Endodermal cell (in vitro differentiated cells): ENCODE measurements at regions not wholly inside any gene's neighbourhood (a gene's known extent, or its start where the extent isn't known, plus 50 kb on each side); places are given as distances from the start of the nearest gene placed in this dataset.

Experiments
- DNase-seq: peaks from one replicate; pipeline ENCODE4 v3.0.0-alpha.2; 2017
- H3K27ac ChIP-seq: 2 replicates; pipeline ENCODE4 v1.5.1; 2013; ENCODE audit warnings: mild to moderate bottlenecking, low read depth, low read length, moderate library complexity
- H3K27me3 ChIP-seq: 2 replicates; pipeline ENCODE4 v1.6.1; 2013; ENCODE audit warnings: mild to moderate bottlenecking, low read length, moderate library complexity; ENCODE audit not compliant: insufficient read depth, control insufficient read depth, poor library complexity, severe bottlenecking
- H3K36me3 ChIP-seq: 2 replicates; pipeline ENCODE4 v1.7.0; 2013; ENCODE audit warnings: mild to moderate bottlenecking, low read length, moderate library complexity; ENCODE audit not compliant: control insufficient read depth, insufficient read depth
- H3K4me1 ChIP-seq: one replicate; pipeline ENCODE4 v1.7.0; 2013; ENCODE audit warnings: low read length; ENCODE audit not compliant: control insufficient read depth, insufficient read depth
- H3K4me3 ChIP-seq: 2 replicates; pipeline ENCODE4 v1.5.1; 2013; ENCODE audit warnings: mild to moderate bottlenecking, low read length, moderate library complexity
- H3K9ac ChIP-seq: 2 replicates; pipeline ENCODE4 v1.6.1; 2013; ENCODE audit warnings: mild to moderate bottlenecking, low read length, moderate library complexity; ENCODE audit not compliant: poor library complexity, severe bottlenecking; ENCODE audit errors: extremely low read depth
- H3K9me3 ChIP-seq: 2 replicates; pipeline ENCODE4 v1.6.1; 2013; ENCODE audit warnings: mild to moderate bottlenecking, low read length, moderate library complexity; ENCODE audit not compliant: control insufficient read depth
- H3K27ac Mint-ChIP-seq: 2 replicates; pipeline ENCODE4 v1.8.0; 2020; ENCODE audit warnings: mixed read lengths
- H3K27me3 Mint-ChIP-seq: 2 replicates; pipeline ENCODE4 v1.8.0; 2021; ENCODE audit warnings: mild to moderate bottlenecking, mixed read lengths; ENCODE audit not compliant: insufficient read depth
- H3K36me3 Mint-ChIP-seq: 2 replicates; pipeline ENCODE4 v1.8.0; 2020; ENCODE audit warnings: low read depth, mixed read lengths
- H3K4me1 Mint-ChIP-seq: 2 replicates; pipeline ENCODE4 v1.8.0; 2020; ENCODE audit warnings: mixed read lengths
- H3K4me3 Mint-ChIP-seq: 2 replicates; pipeline ENCODE4 v1.8.0; 2020; ENCODE audit warnings: mild to moderate bottlenecking, moderate library complexity, mixed read lengths
- H3K9me3 Mint-ChIP-seq: 2 replicates; pipeline ENCODE4 v1.8.0; 2020; ENCODE audit warnings: mild to moderate bottlenecking, mixed read lengths
- WGBS, 2 experiments: methylation state at CpG; one replicate each; pipeline versions ENCODE4 v1.1.5 to v1.1.7; 2013; ENCODE audit warnings: missing lambda C conversion rate in 2 of 2, mixed read lengths in 1 of 2; ENCODE audit not compliant: insufficient coverage in 1 of 2, insufficient read length in 1 of 2; 5-methylcytosine and 5-hydroxymethylcytosine counted together
- TF ChIP-seq, protein P1 (sequence below): fragments of 200-600 bp; sonication (generic); conservative IDR thresholded peaks from 2 replicates; pipeline ENCODE4 v1.5.0; 2021; ENCODE audit warnings: antibody characterized with exemption, mild to moderate bottlenecking

GRCh38 chr1:91121366-91121765 is 99.5 kb upstream of the ZNF644 start:
- no peak overlapping the region for H3K9ac ChIP-seq
- H3K27ac ChIP-seq, result no peak overlapping the region
- Mint-ChIP-seq H3K27me3 (no peaks in the 10 kb centered on the region), H3K4me1 (peaks cover 30% of the 10 kb centered on the region), H3K36me3 (no peaks in the 10 kb centered on the region), H3K27ac (no peak overlapping the region), H3K4me3 (no peak overlapping the region), H3K9me3 (peaks cover 6% of the 10 kb centered on the region)
- 86 to 92% methylated on average over 2 of the region's 2 CpGs for WGBS, 2 experiments
- DNase-seq, result no peak
- H3K4me3 ChIP-seq, result no peak overlapping the region
- no peaks in the 10 kb centered on the region for H3K36me3 ChIP-seq
- H3K4me1 ChIP-seq, result peaks cover 4% of the 10 kb centered on the region
- H3K27me3 ChIP-seq, result no peaks in the 10 kb centered on the region
- TF ChIP-seq, protein P1, sequence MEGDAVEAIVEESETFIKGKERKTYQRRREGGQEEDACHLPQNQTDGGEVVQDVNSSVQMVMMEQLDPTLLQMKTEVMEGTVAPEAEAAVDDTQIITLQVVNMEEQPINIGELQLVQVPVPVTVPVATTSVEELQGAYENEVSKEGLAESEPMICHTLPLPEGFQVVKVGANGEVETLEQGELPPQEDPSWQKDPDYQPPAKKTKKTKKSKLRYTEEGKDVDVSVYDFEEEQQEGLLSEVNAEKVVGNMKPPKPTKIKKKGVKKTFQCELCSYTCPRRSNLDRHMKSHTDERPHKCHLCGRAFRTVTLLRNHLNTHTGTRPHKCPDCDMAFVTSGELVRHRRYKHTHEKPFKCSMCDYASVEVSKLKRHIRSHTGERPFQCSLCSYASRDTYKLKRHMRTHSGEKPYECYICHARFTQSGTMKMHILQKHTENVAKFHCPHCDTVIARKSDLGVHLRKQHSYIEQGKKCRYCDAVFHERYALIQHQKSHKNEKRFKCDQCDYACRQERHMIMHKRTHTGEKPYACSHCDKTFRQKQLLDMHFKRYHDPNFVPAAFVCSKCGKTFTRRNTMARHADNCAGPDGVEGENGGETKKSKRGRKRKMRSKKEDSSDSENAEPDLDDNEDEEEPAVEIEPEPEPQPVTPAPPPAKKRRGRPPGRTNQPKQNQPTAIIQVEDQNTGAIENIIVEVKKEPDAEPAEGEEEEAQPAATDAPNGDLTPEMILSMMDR, result no peak
- no peaks in the 10 kb centered on the region for H3K9me3 ChIP-seq

DNA sequence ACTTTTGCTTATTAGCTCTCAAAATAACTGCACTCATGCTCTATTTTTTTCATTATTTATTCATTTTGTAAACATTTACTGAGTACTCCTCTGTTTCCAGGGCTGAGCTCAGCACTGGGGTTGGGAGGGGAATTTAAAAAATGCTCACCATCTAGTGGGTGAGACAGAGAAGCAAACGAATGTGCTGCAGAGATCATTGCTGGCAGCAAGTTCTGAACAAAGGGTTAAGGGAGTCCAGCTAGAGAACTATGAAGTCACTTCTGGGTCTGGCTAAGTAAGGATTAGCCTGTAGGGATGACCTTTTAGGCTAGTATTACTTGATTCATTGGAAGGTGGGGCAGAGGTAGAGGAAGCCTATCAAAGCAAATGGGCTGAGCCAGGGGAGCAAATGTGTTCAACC is 99.1 kb upstream of the ZNF644 start:
- Mint-ChIP-seq H3K4me1 (peaks cover 30% of the 10 kb centered on the region), H3K27ac (no peak overlapping the region), H3K9me3 (peaks cover 10% of the 10 kb centered on the region), H3K27me3 (no peaks in the 10 kb centered on the region), H3K36me3 (peaks cover under 1% of the 10 kb centered on the region), H3K4me3 (no peak overlapping the region)
- Histone ChIP-seq H3K9me3 (peaks cover 3% of the 10 kb centered on the region), H3K36me3 (no peaks in the 10 kb centered on the region), H3K9ac (no peak overlapping the region), H3K4me1 (peaks cover 4% of the 10 kb centered on the region), H3K4me3 (no peak overlapping the region), H3K27ac (no peak overlapping the region), H3K27me3 (no peaks in the 10 kb centered on the region)
- DNase-seq, result peak; percentile 51
- TF ChIP-seq, protein P1, result no peak
- WGBS, 2 experiments, result 45 to 60% methylated on average over 1 of the region's 1 CpG

GRCh38 chr1:91120421-91120820 is 98.6 kb upstream of the ZNF644 start:
- no peak overlapping the region for H3K9ac ChIP-seq
- H3K36me3 Mint-ChIP-seq, result peaks cover 2% of the 10 kb centered on the region
- H3K9me3 ChIP-seq, result peaks cover 8% of the 10 kb centered on the region
- WGBS, 2 experiments, result 79% methylated on average over 3 of the region's 3 CpGs; no CpG with 5 or more reads in 1 of the 2 experiments
- no peak overlapping the region for H3K27ac Mint-ChIP-seq
- TF ChIP-seq, protein P1, result no peak
- H3K4me1 ChIP-seq, result peaks cover 4% of the 10 kb centered on the region
- no peaks in the 10 kb centered on the region for H3K27me3 ChIP-seq
- no peaks in the 10 kb centered on the region for H3K27me3 Mint-ChIP-seq
- no peak overlapping the region for H3K4me3 Mint-ChIP-seq
- H3K27ac ChIP-seq, result no peak overlapping the region
- H3K9me3 Mint-ChIP-seq, result peaks cover 13% of the 10 kb centered on the region
- H3K4me3 ChIP-seq, result no peak overlapping the region
- H3K4me1 Mint-ChIP-seq, result peaks cover 30% of the 10 kb centered on the region
- H3K36me3 ChIP-seq, result no peaks in the 10 kb centered on the region
- peak; percentile 53 for DNase-seq
